HG02943 (cell line): ENCODE measurements at regions not wholly inside any gene's neighbourhood (a gene's known extent, or its start where the extent isn't known, plus 50 kb on each side); places are given as distances from the start of the nearest gene placed in this dataset.
"Not testable (repeated sequence)": the region's sequence is repeated elsewhere in the genome, so short reads cannot be mapped to it uniquely, and the experiment has no call there.

ENCODE experiments used
- ATAC-seq: cut with Tn5 transposase; IDR thresholded peaks from one replicate; pipeline ENCODE4 v1.9.1; 2021; ENCODE audit warnings: mild to moderate bottlenecking, low read depth, moderate library complexity; ENCODE audit not compliant: unreplicated experiment

- ATAC-seq: no peak
Observed at GRCh38 chr11:86171627-86172026, 72.9 kb upstream of the EED start.

DNA sequence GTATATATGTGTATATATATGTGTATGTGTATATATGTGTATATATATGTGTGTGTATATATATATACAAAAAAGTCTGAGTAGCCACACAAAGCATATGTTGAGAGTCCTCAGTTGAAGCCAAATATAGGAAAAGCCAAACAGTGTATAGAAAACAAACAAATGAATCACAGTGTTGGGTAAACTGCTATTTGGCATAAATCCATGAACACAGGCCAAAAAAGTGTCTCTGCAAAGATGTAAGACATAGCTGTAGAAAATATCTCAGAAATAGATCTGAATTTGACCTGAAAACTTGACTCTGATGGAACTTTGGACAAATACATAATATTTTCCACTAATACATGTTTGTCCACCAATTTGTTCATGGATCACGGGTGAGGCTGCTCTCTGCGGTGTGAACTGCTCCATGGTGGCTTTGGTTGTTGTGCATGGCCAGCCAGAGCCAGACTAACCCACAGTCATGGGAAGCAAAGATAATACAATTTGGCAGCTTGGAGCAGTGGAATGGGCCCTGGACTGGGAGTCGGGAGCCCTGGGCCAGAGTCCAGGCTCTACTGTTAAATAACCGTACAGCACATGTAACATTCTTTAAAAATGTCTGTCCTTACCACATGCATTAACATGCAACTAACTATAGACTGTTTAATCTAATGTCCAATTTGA lies 76.9 kb upstream of the EED start:
- ATAC-seq: no peak

- not testable (repeated sequence) for ATAC-seq
Observed at GRCh38 chr11:86166287-86166686, 78.3 kb upstream of the EED start.

- no peak for ATAC-seq
Observed at GRCh38 chr11:86164106-86164505, 80.4 kb upstream of the EED start.

GRCh38 chr11:86163221-86163876 lies 81.2 kb upstream of the EED start:
- ATAC-seq: not testable (repeated sequence)

- no peak for ATAC-seq
Observed at GRCh38 chr11:86162239-86162638, 82.3 kb upstream of the EED start.

DNA sequence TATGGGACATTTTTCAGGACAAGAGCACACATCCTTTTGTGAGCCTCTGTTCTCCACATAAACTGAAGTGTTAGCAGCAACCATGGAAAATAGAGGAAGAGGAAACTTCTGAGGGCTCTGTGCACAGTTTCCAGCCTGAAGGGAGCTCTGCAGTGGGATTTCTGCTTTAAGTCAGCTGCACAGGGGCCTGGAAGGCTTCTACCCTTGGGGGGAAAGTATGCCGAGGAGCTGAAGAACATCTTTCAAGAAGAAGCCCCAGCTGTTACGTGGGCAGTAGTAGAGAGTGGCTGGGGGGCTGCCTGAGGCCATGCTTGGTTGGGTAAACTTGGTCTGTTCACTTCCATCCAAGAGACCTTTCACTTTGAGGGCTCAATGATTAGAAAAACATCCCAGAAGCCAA lies 82.7 kb upstream of the EED start:
- ATAC-seq: no peak

DNA sequence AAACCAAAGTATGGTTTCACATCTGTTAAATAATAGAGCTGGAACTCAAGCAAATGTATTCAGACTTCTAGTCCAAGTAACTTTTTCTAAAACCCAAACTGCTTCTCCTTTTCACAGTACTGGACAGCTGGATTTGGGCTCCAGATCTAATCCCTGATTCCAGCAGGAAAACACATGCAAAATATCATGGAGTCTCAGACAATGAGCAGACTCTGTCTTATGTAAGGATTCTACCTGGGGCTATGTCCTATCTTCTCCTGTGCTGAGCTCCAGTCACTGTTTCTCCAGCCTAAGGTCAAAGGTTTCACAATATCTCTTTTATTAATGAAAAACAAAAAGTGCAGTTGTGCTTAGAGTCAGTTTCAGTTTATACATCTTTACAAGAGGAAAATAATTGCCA lies 83.2 kb upstream of the EED start:
- no peak for ATAC-seq

- no peak for ATAC-seq
Observed at GRCh38 chr11:86160541-86161149, 83.9 kb upstream of the EED start.

DNA sequence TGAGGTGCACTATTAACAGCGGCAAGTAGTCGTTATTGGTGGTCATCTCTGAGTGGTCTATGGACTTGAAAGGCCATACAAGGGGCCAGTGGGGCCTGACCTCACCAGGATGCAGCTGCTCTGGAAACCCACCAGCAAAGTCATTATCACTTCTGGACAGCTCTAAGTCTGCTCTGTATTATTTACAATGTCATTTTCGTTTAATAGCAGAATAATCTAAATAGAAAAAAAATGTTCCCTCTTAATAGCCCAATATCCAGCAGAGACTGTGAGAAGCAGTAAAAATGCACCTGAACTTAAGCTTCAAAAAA lies 85.0 kb upstream of the EED start:
- no peak for ATAC-seq

DNA sequence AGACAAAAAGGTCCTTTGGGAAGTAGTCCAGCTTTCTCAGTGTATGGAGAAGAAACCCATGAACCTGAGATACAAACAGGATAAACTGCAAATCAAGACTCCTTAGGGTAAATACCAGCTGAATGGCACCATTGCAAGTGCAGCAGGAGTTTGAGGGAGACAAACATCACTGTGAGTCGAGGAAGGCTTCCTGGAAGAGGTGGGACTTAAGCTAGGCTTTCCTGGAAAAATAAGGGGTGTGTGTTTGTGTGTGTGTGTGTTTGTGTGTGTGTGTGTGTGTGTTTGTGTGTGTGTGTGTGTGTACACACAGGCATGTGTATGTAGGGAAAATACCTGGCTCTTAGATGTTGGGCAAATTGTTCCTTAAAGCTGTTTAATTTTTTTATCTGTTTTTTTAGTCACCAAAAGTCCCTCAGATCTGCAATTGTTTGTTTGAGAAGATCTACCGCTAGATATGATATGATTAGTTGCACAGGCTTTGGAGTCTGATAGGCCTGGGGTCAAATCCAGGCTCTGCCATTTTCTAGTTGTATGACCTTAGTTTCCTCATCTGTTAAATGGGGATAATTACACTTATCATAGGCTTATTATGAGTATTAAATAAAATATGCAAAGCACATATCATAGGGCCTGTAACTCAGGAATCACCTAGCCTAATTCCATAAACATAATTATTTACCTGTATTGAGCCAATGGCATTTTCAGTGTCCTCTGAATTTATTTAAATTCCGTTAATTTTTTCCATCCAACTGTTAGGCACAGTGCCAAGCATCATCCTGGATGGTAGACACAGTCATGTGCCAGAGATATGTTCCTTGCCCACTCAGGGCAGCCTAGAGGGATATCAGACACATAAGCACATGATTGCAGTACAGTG lies 85.6 kb upstream of the EED start:
- no peak for ATAC-seq

GRCh38 chr11:86157797-86158378 lies 86.7 kb upstream of the EED start:
- no peak for ATAC-seq

- ATAC-seq: no peak
Observed at GRCh38 chr11:86156397-86156955, 87.6 kb upstream of the PICALM start.

DNA sequence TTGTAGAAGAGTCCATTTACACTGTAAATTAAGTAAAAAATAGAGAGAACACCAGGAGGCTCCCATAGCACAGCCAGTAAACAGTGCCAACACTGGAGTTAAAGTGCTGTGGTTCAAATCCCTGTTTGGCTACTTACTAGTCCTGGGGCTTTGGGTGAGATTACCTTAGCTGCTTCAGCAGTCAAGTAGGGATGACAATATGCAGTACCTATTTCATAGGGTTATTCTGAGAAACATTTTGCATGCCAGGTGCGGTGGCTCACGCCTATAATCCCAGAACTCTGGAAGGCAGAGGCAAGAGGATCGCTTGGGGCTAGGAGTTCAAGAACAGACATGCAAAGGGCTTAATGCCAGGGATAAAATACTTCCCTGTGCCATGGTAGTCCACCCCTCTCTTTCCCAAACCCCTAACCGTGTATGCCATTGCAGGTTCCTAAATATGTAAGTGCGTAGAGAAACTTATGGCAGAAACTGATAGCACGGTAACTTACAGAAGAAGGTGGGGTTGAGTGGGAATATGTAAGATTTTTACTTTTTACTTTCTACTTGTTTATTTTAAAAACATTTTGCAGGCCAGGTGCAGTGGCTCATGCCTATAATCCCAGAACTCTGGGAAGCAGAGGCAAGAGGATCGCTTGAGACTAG lies 86.4 kb upstream of the PICALM start:
- no peak for ATAC-seq

DNA sequence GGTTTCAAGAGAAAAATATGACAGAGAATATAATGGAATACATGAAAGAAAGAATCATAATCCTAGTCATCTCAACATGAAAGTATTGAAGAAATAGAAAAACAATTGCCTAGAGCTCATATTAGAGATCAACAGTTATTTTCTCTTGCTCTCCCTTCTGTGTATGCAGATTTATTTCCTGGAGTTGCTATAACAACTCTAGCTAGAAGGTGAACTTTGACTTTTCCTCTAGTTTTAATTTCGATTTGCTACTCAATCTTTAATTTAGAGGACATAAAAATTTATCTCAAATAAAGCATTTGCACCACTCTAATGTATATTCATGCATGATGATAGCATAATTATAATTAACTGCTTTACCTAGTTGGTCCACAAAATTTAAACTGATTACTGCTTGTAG lies 84.6 kb upstream of the PICALM start:
- no peak for ATAC-seq

GRCh38 chr11:86152901-86153300 lies 84.0 kb upstream of the PICALM start:
- ATAC-seq: no peak

DNA sequence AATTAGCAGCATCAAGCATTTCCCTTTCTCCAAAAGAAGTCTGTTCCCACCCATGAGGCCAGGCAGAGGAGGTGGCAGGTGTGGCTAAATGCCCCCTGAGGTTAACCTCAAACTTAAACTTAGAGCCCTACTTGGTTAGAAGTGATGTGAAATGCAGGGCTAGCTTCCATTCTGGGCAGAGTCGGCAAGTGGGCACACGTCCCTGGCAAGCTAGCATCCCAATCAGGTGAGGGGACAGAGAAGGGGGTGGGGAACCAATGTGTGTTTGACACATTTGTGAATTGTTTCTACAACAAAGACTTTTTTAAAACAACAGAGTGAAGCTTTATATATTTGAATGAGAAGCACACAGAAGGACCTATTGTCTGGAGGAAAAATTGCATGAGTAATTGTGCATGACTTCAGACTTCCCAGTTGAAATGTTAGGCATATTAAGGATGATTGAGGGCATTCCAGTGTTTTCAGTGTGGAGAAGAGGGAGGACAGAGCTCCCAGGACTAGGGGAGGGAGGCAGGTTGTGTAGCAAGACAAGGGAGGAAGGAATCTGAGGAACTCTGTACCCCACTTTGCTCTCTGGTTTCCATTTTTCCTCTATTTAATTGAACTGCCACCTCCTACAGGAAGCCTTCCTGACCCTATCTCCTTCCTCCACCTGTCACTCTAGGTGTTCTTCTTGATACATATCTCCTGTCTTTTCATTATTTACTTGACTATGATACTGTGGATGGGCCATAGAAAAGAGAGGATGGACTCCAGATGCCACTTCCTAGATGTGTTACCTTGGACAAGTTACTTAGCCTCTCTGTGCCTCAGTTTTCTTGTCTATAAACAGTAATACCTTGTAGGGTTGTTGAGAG lies 83.3 kb upstream of the PICALM start:
- no peak for ATAC-seq

DNA sequence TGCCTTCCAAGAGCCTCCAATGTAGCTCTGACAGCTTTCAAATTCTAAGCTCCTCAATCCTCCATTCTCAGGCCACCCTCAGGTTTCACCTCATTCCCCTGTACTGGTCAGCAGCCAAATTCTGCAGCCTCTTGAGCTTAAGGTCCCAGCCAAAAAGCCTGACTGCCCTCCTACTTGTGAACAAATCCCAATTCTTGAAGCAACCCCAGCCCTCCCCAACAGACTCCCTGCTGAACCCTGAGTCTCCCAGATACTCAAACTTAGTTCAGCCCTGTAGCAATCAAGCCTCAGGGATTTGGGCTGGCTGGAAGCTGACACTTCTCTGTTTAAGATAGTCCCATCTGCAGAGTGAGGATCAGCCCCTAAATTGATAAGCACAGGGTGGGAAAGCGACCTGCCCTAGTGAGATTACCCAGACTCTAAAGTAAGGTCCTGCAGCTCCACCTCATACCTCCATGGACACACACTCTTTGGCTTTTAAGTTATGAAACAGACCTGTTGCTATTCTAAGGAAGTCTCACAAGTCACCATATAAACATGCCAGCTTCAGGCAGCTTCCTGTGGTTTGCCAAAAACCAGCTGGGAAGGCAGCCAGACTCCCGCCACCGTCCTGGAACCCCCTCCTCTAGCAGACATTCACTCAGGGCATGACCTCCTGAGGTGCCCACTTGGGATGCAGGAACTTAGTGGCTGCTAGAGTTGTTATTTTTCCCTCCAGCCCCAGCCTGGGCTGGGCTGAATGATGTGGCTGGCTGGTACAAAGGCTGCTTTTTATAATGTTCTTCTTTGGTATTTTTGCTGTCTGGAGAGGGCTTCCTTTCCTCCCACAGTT lies 82.5 kb upstream of the PICALM start:
- ATAC-seq: no peak
